ENCODE measurements at regions not wholly inside any gene's neighbourhood (a gene's known extent, or its start where the extent isn't known, plus 50 kb on each side); places are given as distances from the start of the nearest gene placed in this dataset.

GRCh38 chr5:2129568-2130272, 247.0 kb upstream of the IRX4 start:
- peaks cover 11% of the 10 kb centered on the region for H3K4me1 Mint-ChIP-seq
- Histone ChIP-seq H3K36me3 (ENCODE audit: insufficient read depth) (no peaks in the 10 kb centered on the region), H3K79me2 (replicated peaks; ENCODE audit: insufficient read depth) (no peaks in the 10 kb centered on the region), H2AFZ (peak overlapping the region; percentile 96), H4K20me1 (replicated peaks; ENCODE audit: insufficient read depth) (no peaks in the 10 kb centered on the region), H3K27me3 (ENCODE audit: insufficient read depth) (no peaks in the 10 kb centered on the region), H3F3A (replicated peaks; ENCODE audit: low read depth) (no peaks in the 10 kb centered on the region), H3K27ac (ENCODE audit: low read depth) (no peak overlapping the region), H3K4me1 (ENCODE audit: insufficient read depth) (0 out of 2 replicates have a peak, but pooled peaks cover 11% of the 10 kb centered on the region), H3K4me2 (no peak overlapping the region), H3K9me2 (ENCODE audit: insufficient read depth) (no peaks in the 10 kb centered on the region), H3K4me3 (no peak overlapping the region)
- H3K4me3 Mint-ChIP-seq, result no peak overlapping the region
- H3K36me3 Mint-ChIP-seq (ENCODE audit: low read depth), result no peaks in the 10 kb centered on the region
- no peak for TF ChIP-seq NANOG (IDR thresholded peaks at IDR 0.05; ENCODE audit: borderline replicate concordance)
- no peak for TF ChIP-seq ETS1 (IDR thresholded peaks at IDR 0.05)
- TF ChIP-seq ZNF114 (CRISPR knock-in tag; IDR thresholded peaks at IDR 0.05), result no peak
- TF ChIP-seq EZH2phosphoT487 (IDR thresholded peaks at IDR 0.05; ENCODE audit: unreplicated experiment), result no peak
- no peak for TF ChIP-seq REST (IDR thresholded peaks at IDR 0.05; ENCODE audit: unreplicated experiment)
- no peak for TF ChIP-seq CREB1 (CRISPR knock-in tag; IDR thresholded peaks at IDR 0.05; ENCODE audit: low read depth)
- TF ChIP-seq ZNF462 (CRISPR knock-in tag; IDR thresholded peaks at IDR 0.05), result no peak
- no peak for TF ChIP-seq STAT1 (IDR thresholded peaks at IDR 0.05; ENCODE audit: unreplicated experiment)
- no peak for TF ChIP-seq EZH2 (IDR thresholded peaks at IDR 0.05; ENCODE audit: low read depth, unreplicated experiment)
- TF ChIP-seq CTCF (conservative IDR thresholded peaks at IDR 0.05; ENCODE audit: low read depth in 2 of 2), result no peak
- TF ChIP-seq ZNF331 (CRISPR knock-in tag; IDR thresholded peaks at IDR 0.05; ENCODE audit: low read depth), result no peak
- no peak for TF ChIP-seq POLR2AphosphoS5 (IDR thresholded peaks at IDR 0.05; ENCODE audit: low read depth)
- no peak for TF ChIP-seq JUNB (IDR thresholded peaks at IDR 0.05; ENCODE audit: unreplicated experiment)
- DNase-seq (ENCODE audit: low spot score) (no peak), ATAC-seq (peak; percentile 53)
- no peak overlapping the region for H3K27ac Mint-ChIP-seq
- H3K9me3 Mint-ChIP-seq, result no peaks in the 10 kb centered on the region; the same call in 2 of the 3 replicates
- H3K27me3 Mint-ChIP-seq (ENCODE audit: insufficient read depth, low read depth, poor library complexity), result peaks cover 3% of the 10 kb centered on the region

Measured in GM23338 (cell line).